Liver (tissue), 3 donors: ENCODE measurements at regions not wholly inside any gene's neighbourhood (a gene's known extent, or its start where the extent isn't known, plus 50 kb on each side); places are given as distances from the start of the nearest gene placed in this dataset.

ENCODE experiments used
- CTCF ChIP-seq: fragments of 150-350 bp; IDR thresholded peaks from 2 replicates; pipeline ENCODE4 v1.5.1; 2017; ENCODE audit warnings: improper control_type of control experiment, low read depth, low read length; ENCODE audit not compliant: missing input control
- JUND ChIP-seq, 2 donors: IDR thresholded peaks; 2 replicates each; pipeline ENCODE4 v1.6.1; 2016; ENCODE audit warnings: antibody characterized with exemption in 2 of 2
- REST ChIP-seq: IDR thresholded peaks from 2 replicates; pipeline ENCODE4 v1.6.1; 2016; ENCODE audit warnings: antibody characterized with exemption, mild to moderate bottlenecking
- TF ChIP-seq, protein P1 (sequence below): IDR thresholded peaks from 2 replicates; pipeline ENCODE4 v1.6.1; 2016; ENCODE audit warnings: antibody characterized with exemption
- donor health status: healthy.
- donor health status: healthy.

DNA sequence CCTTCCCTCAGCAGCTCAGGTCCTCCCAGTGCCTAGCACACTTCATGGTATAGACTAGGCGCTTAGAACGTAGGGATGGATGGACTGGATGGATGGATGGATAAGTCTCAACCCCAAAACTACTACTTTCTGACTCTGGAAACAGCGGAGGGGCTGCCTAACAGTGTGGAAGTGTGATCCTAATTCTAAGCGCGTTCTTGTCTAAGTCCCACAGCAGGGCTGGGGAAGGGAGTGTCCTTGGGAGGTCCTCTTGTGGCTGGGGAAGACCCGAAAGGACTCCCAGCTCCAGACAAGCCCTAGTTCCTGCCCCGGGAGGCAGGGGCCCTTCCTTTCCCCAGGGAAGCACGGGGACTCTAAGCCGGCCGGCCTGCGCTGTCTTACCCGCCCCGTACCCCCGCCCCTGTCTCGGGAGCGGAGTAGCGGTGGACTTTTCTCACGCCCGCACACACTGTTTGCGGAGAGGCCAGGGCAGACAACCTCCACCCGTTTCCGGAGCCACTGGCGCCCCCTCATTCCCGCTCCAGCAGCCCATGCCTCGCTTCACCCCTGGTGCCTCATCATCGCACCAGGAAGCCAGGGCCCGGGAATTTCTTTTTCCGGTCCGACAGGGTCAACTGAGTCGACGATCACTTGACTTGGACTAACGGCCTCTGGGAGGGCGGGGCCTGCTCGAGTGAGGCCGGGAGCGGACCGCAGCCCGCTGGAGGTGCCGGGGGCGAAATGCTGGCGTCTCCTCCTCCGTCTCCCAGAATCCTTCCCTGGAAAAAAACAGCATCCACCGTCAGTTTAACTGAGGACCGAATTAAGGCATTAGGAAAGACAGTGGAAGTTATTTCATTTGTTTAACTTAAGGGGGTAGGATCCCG, 133.3 kb downstream of the TBC1D2B start:
- no peak for TF ChIP-seq CTCF
- TF ChIP-seq, protein P1, sequence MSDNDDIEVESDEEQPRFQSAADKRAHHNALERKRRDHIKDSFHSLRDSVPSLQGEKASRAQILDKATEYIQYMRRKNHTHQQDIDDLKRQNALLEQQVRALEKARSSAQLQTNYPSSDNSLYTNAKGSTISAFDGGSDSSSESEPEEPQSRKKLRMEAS, result no peak
- TF ChIP-seq JUND (IDR thresholded peaks at IDR 0.05), result no peak
- peak; percentile 46 for TF ChIP-seq REST
